HL-60 (cell line): ENCODE measurements at regions not wholly inside any gene's neighbourhood (a gene's known extent, or its start where the extent isn't known, plus 50 kb on each side); places are given as distances from the start of the nearest gene placed in this dataset.

Source experiments
- DNase-seq, 2 experiments: peaks; one replicate each; pipeline ENCODE4 v3.0.0-alpha.2; 2010 to 2020; ENCODE audit warnings: low read depth in 1 of 2, low spot score in 1 of 2
- H3K27ac ChIP-seq: fragments of 250-450 bp; sonication (Bioruptor Pico); replicated peaks from 2 replicates; pipeline ENCODE4 v1.5.1; 2020; ENCODE audit warnings: mild to moderate bottlenecking, moderate library complexity
- H3K27me3 ChIP-seq: fragments of 250-450 bp; sonication (Bioruptor Pico); 2 replicates; pipeline ENCODE4 v1.5.1; 2021; ENCODE audit warnings: mild to moderate bottlenecking, moderate library complexity; ENCODE audit not compliant: insufficient read depth, poor library complexity, severe bottlenecking
- H3K4me3 ChIP-seq: replicated peaks from 2 replicates; pipeline ENCODE4 v1.5.1; 2011; ENCODE audit warnings: mild to moderate bottlenecking, control low read depth, low read length; ENCODE audit not compliant: insufficient read depth
- CTCF ChIP-seq: IDR thresholded peaks from one replicate; pipeline ENCODE4 v1.5.1; 2011; ENCODE audit warnings: low read length, control low read depth, inconsistent platforms; ENCODE audit not compliant: insufficient read depth
- GABPA ChIP-seq: IDR thresholded peaks from 2 replicates; pipeline ENCODE4 v1.6.1; 2012; ENCODE audit warnings: low read depth
- POLR2AphosphoS5 ChIP-seq: IDR thresholded peaks from 2 replicates; pipeline ENCODE4 v1.6.1; 2012; ENCODE audit warnings: low read depth
- SPI1 ChIP-seq: IDR thresholded peaks from 2 replicates; pipeline ENCODE4 v1.6.1; 2012; ENCODE audit warnings: low read depth, mild to moderate bottlenecking, borderline replicate concordance
- TF ChIP-seq, protein P1 (sequence below): IDR thresholded peaks from 2 replicates; pipeline ENCODE4 v1.6.1; 2012; ENCODE audit warnings: low read depth; ENCODE audit not compliant: insufficient replicate concordance

DNA sequence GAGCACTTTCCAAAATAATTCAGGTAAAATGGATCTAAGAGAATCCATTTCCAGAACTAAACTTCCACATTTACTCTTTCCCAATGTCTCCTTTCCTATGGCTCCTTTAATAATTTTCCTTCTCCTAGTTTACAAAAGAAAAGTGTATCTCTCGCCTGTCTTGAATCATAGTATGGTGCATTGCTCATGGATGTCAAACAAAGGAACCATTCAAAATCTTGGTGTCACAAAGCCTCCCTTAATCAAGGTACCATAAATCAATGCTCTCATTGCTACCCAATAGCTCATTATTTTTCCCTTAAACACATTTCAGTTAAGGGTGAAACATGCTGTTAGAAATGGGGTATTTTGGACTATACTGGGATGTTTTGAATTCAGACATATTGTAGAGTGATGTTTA is 57.6 kb upstream of the KCNMA1 start:
- Histone ChIP-seq H3K27me3 (no peaks in the 10 kb centered on the region), H3K4me3 (no peak overlapping the region), H3K27ac (no peak overlapping the region)
- no peak for DNase-seq
- TF ChIP-seq GABPA (no peak), SPI1 (no peak), POLR2AphosphoS5 (no peak), CTCF (no peak)
- TF ChIP-seq, protein P1, sequence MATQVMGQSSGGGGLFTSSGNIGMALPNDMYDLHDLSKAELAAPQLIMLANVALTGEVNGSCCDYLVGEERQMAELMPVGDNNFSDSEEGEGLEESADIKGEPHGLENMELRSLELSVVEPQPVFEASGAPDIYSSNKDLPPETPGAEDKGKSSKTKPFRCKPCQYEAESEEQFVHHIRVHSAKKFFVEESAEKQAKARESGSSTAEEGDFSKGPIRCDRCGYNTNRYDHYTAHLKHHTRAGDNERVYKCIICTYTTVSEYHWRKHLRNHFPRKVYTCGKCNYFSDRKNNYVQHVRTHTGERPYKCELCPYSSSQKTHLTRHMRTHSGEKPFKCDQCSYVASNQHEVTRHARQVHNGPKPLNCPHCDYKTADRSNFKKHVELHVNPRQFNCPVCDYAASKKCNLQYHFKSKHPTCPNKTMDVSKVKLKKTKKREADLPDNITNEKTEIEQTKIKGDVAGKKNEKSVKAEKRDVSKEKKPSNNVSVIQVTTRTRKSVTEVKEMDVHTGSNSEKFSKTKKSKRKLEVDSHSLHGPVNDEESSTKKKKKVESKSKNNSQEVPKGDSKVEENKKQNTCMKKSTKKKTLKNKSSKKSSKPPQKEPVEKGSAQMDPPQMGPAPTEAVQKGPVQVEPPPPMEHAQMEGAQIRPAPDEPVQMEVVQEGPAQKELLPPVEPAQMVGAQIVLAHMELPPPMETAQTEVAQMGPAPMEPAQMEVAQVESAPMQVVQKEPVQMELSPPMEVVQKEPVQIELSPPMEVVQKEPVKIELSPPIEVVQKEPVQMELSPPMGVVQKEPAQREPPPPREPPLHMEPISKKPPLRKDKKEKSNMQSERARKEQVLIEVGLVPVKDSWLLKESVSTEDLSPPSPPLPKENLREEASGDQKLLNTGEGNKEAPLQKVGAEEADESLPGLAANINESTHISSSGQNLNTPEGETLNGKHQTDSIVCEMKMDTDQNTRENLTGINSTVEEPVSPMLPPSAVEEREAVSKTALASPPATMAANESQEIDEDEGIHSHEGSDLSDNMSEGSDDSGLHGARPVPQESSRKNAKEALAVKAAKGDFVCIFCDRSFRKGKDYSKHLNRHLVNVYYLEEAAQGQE: no peak

GRCh38 chr10:77692782-77693181 is 55.2 kb upstream of the KCNMA1 start:
- no peak overlapping the region for H3K27ac ChIP-seq
- H3K27me3 ChIP-seq: peaks cover 3% of the 10 kb centered on the region
- no peak for DNase-seq

GRCh38 chr10:77689339-77689738 is 51.7 kb upstream of the KCNMA1 start:
- TF ChIP-seq POLR2AphosphoS5 (no peak), GABPA (no peak), SPI1 (no peak), CTCF (no peak)
- TF ChIP-seq, protein P1: no peak
- Histone ChIP-seq H3K27me3 (peaks cover 10% of the 10 kb centered on the region), H3K4me3 (no peak overlapping the region), H3K27ac (no peak overlapping the region)
- no peak for DNase-seq

More at GRCh38 chr10:77692782-77693181, 55.2 kb upstream of the KCNMA1 start:
- TF ChIP-seq GABPA (no peak), POLR2AphosphoS5 (no peak), SPI1 (no peak), CTCF (no peak)
- TF ChIP-seq, protein P1: no peak
- no peak overlapping the region for H3K4me3 ChIP-seq
